B cell (primary cell): ENCODE measurements at regions not wholly inside any gene's neighbourhood (a gene's known extent, or its start where the extent isn't known, plus 50 kb on each side); places are given as distances from the start of the nearest gene placed in this dataset.

Experiments
- ATAC-seq: fragments of 200-7000 bp; cut with Tn5 transposase; one replicate; pipeline ENCODE4 v1.10.0; 2021; ENCODE audit warnings: low read depth, mild to moderate bottlenecking, moderate number of reproducible peaks, moderate library complexity
- CTCF ChIA-PET: fragments of 350-600 bp; sonication (Branson Sonifier 250); formaldehyde crosslinking; loops from one replicate; lab custom pipeline; 2021; ENCODE audit warnings: antibody characterized with exemption, inconsistent platforms; lab: Charles Lee
- POLR2A ChIA-PET: fragments of 350-600 bp; sonication (Branson Sonifier 250); formaldehyde crosslinking; loops from one replicate; lab custom pipeline; 2021; ENCODE audit warnings: antibody characterized with exemption; lab: Charles Lee
- DNase-seq: peaks from one replicate; pipeline ENCODE4 v3.0.0; 2013
- H2AFZ ChIP-seq: 2 replicates; pipeline ENCODE4 v1.6.1; 2012; ENCODE audit warnings: mild to moderate bottlenecking, low read depth, low read length; ENCODE audit not compliant: insufficient read depth, poor library complexity, severe bottlenecking
- H3K27ac ChIP-seq, 2 donors: 1 replicate in 1 of 2; 2 replicates in 1 of 2; pipeline ENCODE4 v1.5.1; 2012 to 2013; ENCODE audit warnings: low read length in 2 of 2, mild to moderate bottlenecking in 2 of 2, moderate library complexity in 1 of 2
- H3K27me3 ChIP-seq, 4 experiments: fragments of 200-600 bp in 1 of 4; sonication (generic) in 1 of 4; replicated peaks in 1 of 4; 1 replicate in 2 of 4; 2 replicates in 2 of 4; pipeline versions ENCODE4 v1.6.1 to v1.7.0; 2013 to 2016; ENCODE audit warnings: low read length in 3 of 4, mild to moderate bottlenecking in 2 of 4, mixed read lengths in 1 of 4, moderate library complexity in 1 of 4; ENCODE audit not compliant: insufficient read depth in 4 of 4, control insufficient read depth in 3 of 4; ENCODE audit errors: control extremely low read depth in 1 of 4
- H3K36me3 ChIP-seq, 2 experiments: replicated peaks in 1 of 2; 1 replicate in 1 of 2; 2 replicates in 1 of 2; pipeline versions ENCODE4 v1.6.1 to v1.7.1; 2013; ENCODE audit warnings: low read length in 1 of 2; ENCODE audit not compliant: insufficient read depth in 2 of 2, control insufficient read depth in 1 of 2; ENCODE audit errors: control extremely low read depth in 1 of 2, extremely low read depth in 1 of 2
- H3K4me1 ChIP-seq, 2 donors: fragments of 200-600 bp in 1 of 2; sonication (generic) in 1 of 2; 1 replicate in 1 of 2; 2 replicates in 1 of 2; pipeline versions ENCODE4 v1.5.1 to v1.6.1; 2013 to 2017; ENCODE audit warnings: low read length in 2 of 2; ENCODE audit not compliant: control insufficient read depth in 2 of 2, insufficient read depth in 2 of 2
- H3K4me2 ChIP-seq: replicated peaks from 2 replicates; pipeline ENCODE3; 2012; ENCODE audit warnings: mild to moderate bottlenecking, low read depth, low read length; ENCODE audit not compliant: poor library complexity, severe bottlenecking
- H3K4me3 ChIP-seq, 5 experiments: fragments of 200-600 bp in 1 of 5; sonication (generic) in 1 of 5; 1 replicate in 3 of 5; 2 replicates in 2 of 5; pipeline versions ENCODE4 v1.5.1 to v1.7.0; 2011 to 2016; ENCODE audit warnings: low read length in 4 of 5, mild to moderate bottlenecking in 4 of 5, low read depth in 2 of 5, control low read depth in 1 of 5, moderate library complexity in 1 of 5; ENCODE audit not compliant: insufficient read depth in 1 of 5; ENCODE audit errors: control extremely low read depth in 1 of 5, extremely low read depth in 1 of 5
- H3K79me2 ChIP-seq: fragments of 200-600 bp; sonication (generic); one replicate; pipeline ENCODE4 v1.6.0; 2016; ENCODE audit warnings: low read length; ENCODE audit not compliant: control insufficient read depth, insufficient read depth
- H3K9ac ChIP-seq: fragments of 200-600 bp; sonication (generic); 2 replicates; pipeline ENCODE4 v1.6.1; 2017; ENCODE audit warnings: mild to moderate bottlenecking, low read length, moderate library complexity
- H3K9me3 ChIP-seq, 3 donors: one replicate each; pipeline versions ENCODE4 v1.6.1 to v1.7.1; 2013; ENCODE audit warnings: low read length in 2 of 3; ENCODE audit not compliant: control insufficient read depth in 2 of 3, insufficient read depth in 1 of 3; ENCODE audit errors: control extremely low read depth in 1 of 3
- H4K20me1 ChIP-seq: 2 replicates; pipeline ENCODE4 v1.6.0; 2012; ENCODE audit warnings: mild to moderate bottlenecking, low read length; ENCODE audit not compliant: insufficient read depth, control insufficient read depth, poor library complexity, severe bottlenecking
- H3K27ac Mint-ChIP-seq: one replicate; pipeline ENCODE4 v1.8.0; 2021; ENCODE audit warnings: mixed read lengths
- H3K27me3 Mint-ChIP-seq: one replicate; pipeline ENCODE4 v1.8.0; 2021; ENCODE audit warnings: mixed read lengths
- H3K4me1 Mint-ChIP-seq: one replicate; pipeline ENCODE4 v1.8.0; 2021; ENCODE audit warnings: mixed read lengths
- H3K4me3 Mint-ChIP-seq: one replicate; pipeline ENCODE4 v1.8.0; 2021; ENCODE audit warnings: mixed read lengths
- H3K9me3 Mint-ChIP-seq: one replicate; pipeline ENCODE4 v1.8.0; 2022; ENCODE audit warnings: mixed read lengths; ENCODE audit not compliant: insufficient read depth
- EZH2 ChIP-seq: IDR thresholded peaks from 2 replicates; pipeline ENCODE4 v1.6.1; 2012; ENCODE audit warnings: borderline replicate concordance, low read depth, mild to moderate bottlenecking, moderate library complexity, low read length; ENCODE audit not compliant: insufficient read depth, poor library complexity, severe bottlenecking
- WGBS: methylation state at CpG from one replicate; pipeline ENCODE4 v1.1.5; 2013; ENCODE audit warnings: missing lambda C conversion rate; ENCODE audit not compliant: insufficient coverage; 5-methylcytosine and 5-hydroxymethylcytosine counted together
- intact Hi-C: fragments of 100-400 bp; cut with micrococcal nuclease; formaldehyde crosslinking; loops from one replicate; pipeline ENCODE4 v1.10.0; 2022
- TF ChIP-seq, protein P1 (sequence below): fragments of 200-600 bp; IDR thresholded peaks from one replicate; pipeline ENCODE4 v1.8.0; 2022; ENCODE audit warnings: antibody characterized with exemption, mild to moderate bottlenecking

DNA sequence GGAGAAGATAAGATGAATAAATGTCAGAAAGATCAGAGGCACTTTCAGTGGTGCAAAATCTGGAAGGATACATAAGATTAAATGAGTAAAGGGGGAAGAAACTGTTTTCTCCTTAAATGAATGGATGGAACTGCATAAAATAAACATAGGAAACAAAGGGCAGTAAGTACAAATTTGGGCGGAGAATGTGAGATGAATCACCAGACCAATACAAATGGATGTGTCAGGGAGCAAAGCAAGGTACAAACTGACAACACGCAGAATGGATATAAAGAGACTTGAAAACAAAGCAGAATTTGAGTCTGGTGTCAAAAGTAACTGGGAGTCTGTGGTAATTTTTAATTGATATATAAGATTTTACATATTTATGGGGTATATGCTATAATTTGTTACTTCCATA, 175.3 kb upstream of the PCDH18 start:
- no peaks in the 10 kb centered on the region for H3K79me2 ChIP-seq
- H3K27me3 ChIP-seq = no peaks in the 10 kb centered on the region
- Mint-ChIP-seq H3K4me1 (no peaks in the 10 kb centered on the region), H3K27ac (no peak overlapping the region), H3K27me3 (no peaks in the 10 kb centered on the region), H3K4me3 (no peak overlapping the region), H3K9me3 (no peaks in the 10 kb centered on the region)
- intact Hi-C loops = no loop called here
- no peaks in the 10 kb centered on the region for H4K20me1 ChIP-seq
- no peak overlapping the region for H3K4me2 ChIP-seq
- H3K36me3 ChIP-seq = no peaks in the 10 kb centered on the region
- TF ChIP-seq, protein P1, sequence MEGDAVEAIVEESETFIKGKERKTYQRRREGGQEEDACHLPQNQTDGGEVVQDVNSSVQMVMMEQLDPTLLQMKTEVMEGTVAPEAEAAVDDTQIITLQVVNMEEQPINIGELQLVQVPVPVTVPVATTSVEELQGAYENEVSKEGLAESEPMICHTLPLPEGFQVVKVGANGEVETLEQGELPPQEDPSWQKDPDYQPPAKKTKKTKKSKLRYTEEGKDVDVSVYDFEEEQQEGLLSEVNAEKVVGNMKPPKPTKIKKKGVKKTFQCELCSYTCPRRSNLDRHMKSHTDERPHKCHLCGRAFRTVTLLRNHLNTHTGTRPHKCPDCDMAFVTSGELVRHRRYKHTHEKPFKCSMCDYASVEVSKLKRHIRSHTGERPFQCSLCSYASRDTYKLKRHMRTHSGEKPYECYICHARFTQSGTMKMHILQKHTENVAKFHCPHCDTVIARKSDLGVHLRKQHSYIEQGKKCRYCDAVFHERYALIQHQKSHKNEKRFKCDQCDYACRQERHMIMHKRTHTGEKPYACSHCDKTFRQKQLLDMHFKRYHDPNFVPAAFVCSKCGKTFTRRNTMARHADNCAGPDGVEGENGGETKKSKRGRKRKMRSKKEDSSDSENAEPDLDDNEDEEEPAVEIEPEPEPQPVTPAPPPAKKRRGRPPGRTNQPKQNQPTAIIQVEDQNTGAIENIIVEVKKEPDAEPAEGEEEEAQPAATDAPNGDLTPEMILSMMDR = no peak
- TF ChIP-seq EZH2 = no peak
- H3K4me3 ChIP-seq = no peak overlapping the region
- ATAC-seq = no peak
- DNase-seq = no peak
- H2AFZ ChIP-seq = no peak overlapping the region
- H3K4me1 ChIP-seq = no peaks in the 10 kb centered on the region
- WGBS = 83% methylated on average over 1 of the region's 2 CpGs
- POLR2A ChIA-PET = no interaction called here
- no peak overlapping the region for H3K9ac ChIP-seq
- CTCF ChIA-PET = no interaction called here
- no peak overlapping the region for H3K27ac ChIP-seq
- H3K9me3 ChIP-seq = peaks cover 0 to 12% (median 0%) of the 10 kb centered on the region in 3 donors

DNA sequence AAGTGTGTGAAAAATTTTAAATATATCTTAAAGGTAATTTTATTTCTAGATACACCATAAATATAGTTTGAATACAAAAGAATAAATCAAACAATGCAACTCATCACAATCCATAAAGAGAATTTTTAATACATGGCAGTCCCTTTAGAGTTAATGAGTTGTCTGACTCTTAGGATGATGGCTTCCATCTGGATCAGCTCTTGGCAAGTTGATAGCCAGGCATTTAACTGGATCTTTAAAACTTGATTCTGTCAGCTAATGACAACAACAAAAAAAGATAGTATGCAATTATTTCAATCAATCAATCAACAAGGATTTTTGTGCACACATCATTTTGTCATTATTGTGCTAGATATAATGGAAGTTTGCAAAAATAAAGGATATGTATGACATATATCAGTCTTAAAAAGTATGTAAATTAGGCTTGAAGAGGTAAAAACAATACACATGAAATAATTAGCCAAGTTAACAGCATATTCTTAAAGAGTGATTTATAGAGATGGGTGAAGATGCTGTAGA, 174.9 kb upstream of the PCDH18 start:
- Histone ChIP-seq H3K36me3 (no peaks in the 10 kb centered on the region), H3K4me1 (no peaks in the 10 kb centered on the region), H3K79me2 (no peaks in the 10 kb centered on the region), H3K9me3 (peaks cover 0 to 12% (median 0%) of the 10 kb centered on the region in 3 donors), H3K27me3 (no peaks in the 10 kb centered on the region), H3K4me3 (no peak overlapping the region), H3K9ac (no peak overlapping the region), H2AFZ (no peak overlapping the region), H3K4me2 (no peak overlapping the region), H4K20me1 (no peaks in the 10 kb centered on the region), H3K27ac (no peak overlapping the region)
- Mint-ChIP-seq H3K4me1 (no peaks in the 10 kb centered on the region), H3K9me3 (no peaks in the 10 kb centered on the region), H3K27ac (no peak overlapping the region), H3K4me3 (no peak overlapping the region), H3K27me3 (no peaks in the 10 kb centered on the region)
- ChIA-PET CTCF (no interaction called here), POLR2A (no interaction called here)
- intact Hi-C loops = no loop called here
- no peak for ATAC-seq
- no peak for DNase-seq
- no peak for TF ChIP-seq EZH2
- TF ChIP-seq, protein P1 = no peak
